AG04449 (cell line): ENCODE measurements at regions not wholly inside any gene's neighbourhood (a gene's known extent, or its start where the extent isn't known, plus 50 kb on each side); places are given as distances from the start of the nearest gene placed in this dataset.

Experiments
- CTCF ChIA-PET: fragments of 350-600 bp; formaldehyde crosslinking; extraction: SDS; loops from one replicate; lab custom pipeline; 2021; ENCODE audit warnings: antibody characterized with exemption; lab: Yijun Ruan, JAX
- POLR2A ChIA-PET: fragments of 400-600, 350-600 bp; formaldehyde crosslinking; extraction: SDS; loops from one replicate; lab custom pipeline; 2020; ENCODE audit warnings: antibody characterized with exemption, inconsistent platforms; lab: Yijun Ruan, JAX
- DNase-seq: peaks from one replicate; pipeline ENCODE4 v3.0.0-alpha.2; 2010; ENCODE audit warnings: low read depth, low spot score
- H3K4me3 ChIP-seq: 2 replicates; pipeline ENCODE4 v1.5.1; 2011; ENCODE audit warnings: low read depth, mild to moderate bottlenecking, control low read depth, low read length
- CTCF ChIP-seq: IDR thresholded peaks from one replicate; pipeline ENCODE4 v1.5.1; 2011; ENCODE audit warnings: mild to moderate bottlenecking, moderate library complexity, low read length, control low read depth, inconsistent platforms; ENCODE audit not compliant: insufficient read depth; ENCODE audit errors: missing control alignments

- no peak for DNase-seq
- no peak overlapping the region for H3K4me3 ChIP-seq
- POLR2A ChIA-PET = no interaction called here
- no peak for TF ChIP-seq CTCF
- CTCF ChIA-PET = no interaction called here
Measured at GRCh38 chr15:47500842-47501241, 216.5 kb upstream of the SEMA6D start.

DNA sequence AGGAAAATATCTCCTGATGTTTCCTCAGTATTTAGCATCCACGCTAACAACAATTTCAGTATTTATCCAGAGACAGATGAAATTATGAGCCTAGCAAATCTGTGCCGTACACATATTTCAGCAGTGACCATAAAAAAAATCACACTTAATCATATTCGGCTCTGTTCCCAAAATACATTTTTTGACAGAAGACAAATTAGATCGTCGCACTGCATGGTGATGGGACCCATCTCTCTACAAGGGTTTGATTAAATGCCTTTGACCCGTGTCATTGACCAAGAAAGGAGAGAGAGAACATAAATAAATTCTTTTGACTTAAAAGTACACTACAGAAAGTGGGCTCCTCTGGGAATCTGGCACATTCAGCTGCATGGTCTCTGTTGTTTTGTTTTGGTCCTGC is 215.3 kb upstream of the SEMA6D start:
- no peak overlapping the region for H3K4me3 ChIP-seq
- ChIA-PET CTCF (no interaction called here), POLR2A (no interaction called here)
- no peak for DNase-seq
- TF ChIP-seq CTCF = no peak

- DNase-seq = no peak
- no peak for TF ChIP-seq CTCF
- POLR2A ChIA-PET = no interaction called here
- CTCF ChIA-PET = interaction anchor here (1.2 kb wide), 1 partner anchor 10 kb away, joined by 3 read pairs; no protein-coding TSS in a partner anchor
- no peak overlapping the region for H3K4me3 ChIP-seq
Measured at GRCh38 chr15:47503876-47504275, 213.4 kb upstream of the SEMA6D start.

GRCh38 chr15:47504624-47505256 is 212.6 kb upstream of the SEMA6D start:
- no peak overlapping the region for H3K4me3 ChIP-seq
- DNase-seq = no peak
- ChIA-PET POLR2A (no interaction called here), CTCF (interaction anchor here (2.7 kb wide), 1 partner anchor 483 kb away, joined by 9 read pairs; no protein-coding TSS in a partner anchor)
- no peak for TF ChIP-seq CTCF

DNA sequence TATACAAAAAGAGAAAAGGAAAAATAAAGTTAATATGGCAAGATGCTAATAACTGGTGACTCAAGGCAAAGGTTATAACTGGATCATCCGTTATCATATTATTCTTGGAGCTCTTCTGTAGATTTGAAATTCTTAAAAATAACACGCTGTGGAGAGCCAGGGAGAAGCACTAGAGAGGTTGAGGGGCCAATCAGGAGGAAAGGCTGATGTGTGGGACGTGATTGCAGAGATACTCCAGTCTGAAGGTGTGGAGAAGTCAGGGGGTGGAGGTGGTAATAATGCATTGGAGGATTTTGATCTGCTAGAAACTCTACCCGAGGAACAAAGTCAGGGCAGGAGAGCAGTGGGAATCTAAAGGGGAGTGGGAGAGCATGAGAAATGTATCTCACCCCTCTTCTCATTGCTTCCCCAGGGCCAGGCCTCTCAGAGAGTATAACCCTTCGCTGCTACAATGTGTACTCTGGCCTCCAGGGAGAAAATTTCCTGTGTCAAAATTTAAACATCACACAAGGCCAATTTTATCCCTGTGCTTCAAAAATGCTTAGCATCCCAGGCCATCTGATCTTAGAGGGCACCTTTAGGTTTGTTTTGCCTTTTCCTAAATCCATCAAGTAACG is 211.5 kb upstream of the SEMA6D start:
- DNase-seq = no peak
- ChIA-PET POLR2A (no interaction called here), CTCF (interaction anchor here (2.7 kb wide), 1 partner anchor 482 kb away, joined by 9 read pairs; no protein-coding TSS in a partner anchor)
- TF ChIP-seq CTCF = no peak
- H3K4me3 ChIP-seq = no peak overlapping the region

- ChIA-PET CTCF (interaction anchor here (2.7 kb wide), 1 partner anchor 482 kb away, joined by 9 read pairs; no protein-coding TSS in a partner anchor), POLR2A (no interaction called here)
- no peak for TF ChIP-seq CTCF
- H3K4me3 ChIP-seq = no peak overlapping the region
- peak; percentile 44 for DNase-seq
Measured at GRCh38 chr15:47506329-47507100, 210.8 kb upstream of the SEMA6D start.
